HG03175 (cell line): ENCODE measurements at regions not wholly inside any gene's neighbourhood (a gene's known extent, or its start where the extent isn't known, plus 50 kb on each side); places are given as distances from the start of the nearest gene placed in this dataset.

Source experiments
- ATAC-seq: cut with Tn5 transposase; IDR thresholded peaks from one replicate; pipeline ENCODE4 v1.9.1; 2021; ENCODE audit warnings: mild to moderate bottlenecking, moderate library complexity; ENCODE audit not compliant: unreplicated experiment

DNA sequence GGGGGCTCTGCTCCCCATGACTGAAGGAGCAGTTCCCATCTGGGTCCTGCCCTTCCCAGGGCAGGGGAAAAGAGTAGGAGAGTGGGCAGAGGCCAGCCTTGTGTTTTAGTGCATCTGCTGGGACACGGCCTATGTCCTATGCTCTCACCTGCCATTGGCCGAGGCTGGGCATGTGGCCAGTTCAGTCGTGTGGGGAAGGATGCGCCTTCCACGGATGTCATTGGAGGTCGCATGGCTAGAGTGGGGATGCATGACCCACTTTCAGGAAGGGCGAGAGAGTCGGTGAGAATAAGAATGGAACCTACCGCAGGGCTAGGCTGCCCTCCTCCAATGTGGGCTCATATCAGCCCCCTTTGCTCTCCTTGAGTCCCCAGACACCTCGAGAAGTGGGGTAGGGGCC lies 70.9 kb upstream of the HAAO start:
- ATAC-seq = no peak

DNA sequence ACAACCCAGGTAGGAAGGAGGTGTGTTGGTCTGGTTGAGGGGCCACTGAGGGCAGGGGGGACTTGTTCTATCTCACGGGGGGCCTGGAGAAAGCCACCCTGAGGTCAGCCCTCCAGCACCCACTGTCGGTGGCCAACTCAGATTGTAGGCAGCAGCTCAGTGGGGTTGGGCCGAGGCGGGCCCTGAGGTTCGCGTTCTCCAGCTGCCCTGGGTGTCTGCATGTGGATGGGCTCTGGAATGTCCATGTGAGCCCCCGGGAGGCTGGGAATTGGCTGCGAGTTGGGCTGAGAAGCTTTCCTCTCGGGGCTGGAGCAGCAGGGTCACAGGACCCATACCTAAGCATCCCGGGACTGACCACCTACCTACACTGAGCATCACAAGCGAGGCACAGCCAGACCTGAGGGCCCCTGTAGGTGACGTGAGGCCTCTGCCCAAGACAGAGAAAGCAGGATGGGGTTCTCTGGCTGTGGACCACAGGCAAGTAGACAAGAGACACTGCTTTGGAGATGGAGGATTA lies 70.3 kb upstream of the HAAO start:
- ATAC-seq = no peak

DNA sequence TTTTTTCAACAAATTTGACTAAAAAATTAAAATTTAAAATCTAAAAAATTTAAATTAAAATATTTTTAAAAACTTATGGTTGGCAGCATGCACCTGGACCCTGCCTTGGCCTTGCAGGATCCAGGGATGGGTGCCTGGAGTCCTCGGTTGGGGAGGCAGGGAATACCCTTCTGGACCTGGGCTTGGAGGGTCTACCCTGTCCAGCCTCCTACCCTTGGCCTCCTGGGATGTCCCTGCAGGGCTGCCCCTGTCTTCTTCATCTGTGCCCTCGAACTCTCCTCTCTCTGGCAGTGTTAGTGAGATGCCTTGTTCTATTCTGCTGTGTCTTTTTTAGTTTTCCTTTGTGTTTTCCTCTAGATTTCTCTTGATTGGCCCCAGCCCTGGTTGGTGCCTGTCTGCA lies 68.9 kb upstream of the HAAO start:
- ATAC-seq = no peak

DNA sequence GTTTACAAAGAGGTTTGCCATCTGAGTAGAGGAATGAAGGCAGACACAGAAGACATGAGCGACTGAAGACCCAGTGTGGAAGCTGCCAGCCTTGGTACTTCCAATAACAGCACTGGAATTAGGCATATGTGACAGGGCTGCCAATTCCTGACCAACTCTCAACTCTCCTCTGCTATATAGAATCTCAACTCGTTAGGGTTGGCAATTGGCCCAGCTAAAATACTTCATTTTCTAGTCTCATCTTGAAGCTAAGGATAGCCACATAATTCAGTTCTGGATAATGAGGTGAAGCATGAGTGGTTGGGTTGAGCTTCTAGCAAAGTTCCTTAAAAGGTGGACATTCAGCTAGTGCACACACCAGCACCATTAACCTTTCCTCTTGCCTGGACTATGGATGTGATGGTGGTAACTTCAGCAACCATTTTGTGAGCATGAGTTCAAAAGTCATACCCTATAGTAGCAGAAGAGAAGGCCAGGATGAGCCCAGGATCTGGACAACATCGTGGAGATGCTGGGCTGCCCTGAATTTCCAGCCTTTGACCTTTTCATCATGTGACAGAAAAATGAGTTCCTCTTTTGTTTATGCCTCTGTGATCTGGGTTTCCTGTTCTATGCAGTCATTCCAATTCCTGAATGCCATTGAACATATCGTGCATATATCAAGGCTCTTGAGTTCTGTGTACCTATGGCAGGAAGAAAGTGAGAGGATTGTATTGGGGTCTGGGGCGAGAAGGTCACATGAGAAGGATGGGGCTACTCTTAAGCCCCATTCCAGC lies 68.1 kb upstream of the HAAO start:
- ATAC-seq = no peak

DNA sequence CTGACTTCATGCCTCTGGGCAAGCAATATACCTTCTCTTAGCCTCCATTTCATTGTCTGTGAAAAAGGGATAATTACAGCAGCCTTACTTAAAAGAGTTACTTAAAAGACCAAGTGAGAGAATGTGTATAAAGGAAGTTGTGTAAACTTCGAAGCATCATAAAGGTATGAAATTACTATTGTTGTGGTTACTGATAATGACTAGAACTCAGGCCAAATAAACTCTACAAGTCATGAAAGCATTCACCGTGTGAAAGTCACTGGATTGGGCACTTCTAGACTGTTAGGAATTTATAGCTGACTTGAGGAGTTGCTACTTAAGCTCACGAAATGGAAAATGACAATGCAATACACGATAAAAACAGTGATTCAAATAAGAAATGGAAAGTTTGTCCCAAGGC lies 67.4 kb upstream of the HAAO start:
- ATAC-seq = no peak

DNA sequence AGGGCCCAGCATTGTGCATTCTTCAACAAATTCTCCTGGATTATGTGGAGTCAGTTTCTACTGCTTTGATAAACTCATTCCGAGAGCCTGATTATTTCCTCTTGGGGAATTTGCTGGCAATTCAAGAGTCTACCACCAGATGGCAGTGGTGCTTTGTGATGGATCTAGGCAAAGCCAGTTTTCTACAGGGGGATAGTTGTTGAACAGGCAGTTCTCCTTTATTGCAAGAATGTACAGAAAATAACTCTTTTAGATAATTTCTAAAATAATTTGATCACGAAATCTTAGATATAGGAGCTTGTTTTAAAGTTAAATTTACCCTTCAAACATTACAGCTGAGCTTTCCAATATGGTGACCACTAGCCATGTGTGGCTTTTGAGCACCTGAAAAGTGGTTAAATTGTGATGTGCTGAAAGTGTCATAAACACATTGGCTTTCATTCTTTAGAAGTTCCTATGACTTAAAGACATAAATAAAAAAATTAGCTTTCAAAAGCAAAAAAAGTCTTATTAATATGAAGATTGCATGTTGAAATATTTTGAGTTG lies 66.7 kb upstream of the HAAO start:
- ATAC-seq = no peak

DNA sequence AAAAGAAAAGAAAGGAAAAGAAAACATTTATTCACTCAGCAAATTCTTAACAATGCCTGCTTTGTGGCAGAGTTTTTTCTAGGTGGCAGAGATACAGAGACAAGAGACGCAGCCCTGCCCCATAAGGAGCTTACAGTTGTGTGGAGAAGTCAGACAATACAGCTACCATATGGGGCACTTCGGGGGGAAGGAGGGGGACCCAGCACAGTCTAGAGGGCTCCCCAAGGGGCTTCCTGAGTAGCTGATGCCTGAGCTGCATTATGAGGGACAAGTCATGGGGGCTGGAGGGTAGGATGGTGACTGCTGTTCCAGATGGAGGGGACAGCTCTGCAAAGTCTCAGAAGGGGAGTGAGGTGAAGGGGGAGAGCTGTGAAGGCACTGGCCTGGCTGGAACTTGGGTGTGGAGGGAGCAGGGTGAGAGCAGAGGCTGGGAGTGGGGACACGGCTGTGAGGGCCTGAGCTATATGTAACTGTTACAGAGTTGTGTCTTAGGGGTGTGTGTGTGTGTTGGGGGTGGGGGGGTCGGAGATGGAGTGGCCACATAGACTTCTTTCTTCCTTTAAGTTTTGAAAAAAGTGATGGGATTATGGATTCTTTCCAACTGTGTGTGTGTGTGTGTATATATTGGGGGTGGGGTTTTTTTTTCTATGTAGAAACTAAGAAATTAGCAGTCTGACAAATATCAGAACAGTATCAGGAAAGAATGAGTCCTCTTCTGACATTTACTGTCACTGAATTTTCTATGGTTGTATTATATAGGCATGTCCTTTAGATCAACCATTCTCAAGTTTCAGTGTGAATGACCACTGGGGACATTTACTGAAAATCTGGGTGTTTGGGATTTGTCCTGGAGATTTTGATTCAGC lies 66.0 kb upstream of the HAAO start:
- ATAC-seq = no peak

DNA sequence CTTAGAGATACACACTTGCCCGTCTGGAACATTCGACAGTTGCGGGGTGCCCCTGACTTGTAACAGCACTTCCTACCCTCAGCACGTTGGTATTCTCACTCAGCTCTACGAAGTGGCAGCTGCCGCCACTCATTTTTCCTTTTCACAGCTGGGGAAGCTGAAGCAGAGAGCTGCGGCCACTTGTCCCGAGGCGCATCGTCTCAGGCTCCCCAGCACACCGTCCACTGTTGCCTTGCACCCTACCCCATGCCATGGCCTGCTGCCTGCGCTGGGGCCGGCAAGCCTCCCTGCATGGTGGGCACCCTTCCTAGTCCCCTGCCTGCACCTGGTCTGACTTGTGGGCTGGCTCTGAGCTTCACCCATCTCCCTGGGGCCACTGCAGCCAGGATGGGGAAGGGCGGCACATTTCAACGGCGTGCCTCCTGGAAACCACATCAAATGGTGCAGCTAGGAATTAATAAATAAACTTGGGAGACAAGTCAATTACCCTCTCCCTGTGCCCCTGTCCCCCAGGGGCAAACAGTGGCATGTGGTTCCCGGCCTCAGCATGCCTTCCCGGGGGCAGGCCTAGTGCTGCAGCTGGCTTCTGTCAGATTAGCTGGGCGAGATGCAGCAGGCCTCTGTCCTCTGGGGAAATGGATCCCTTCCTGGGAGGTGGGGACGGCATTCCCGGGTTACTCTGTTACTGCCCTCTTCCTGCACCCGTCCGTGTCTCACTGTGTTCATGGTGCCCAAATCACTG lies 64.7 kb upstream of the HAAO start:
- ATAC-seq = no peak

DNA sequence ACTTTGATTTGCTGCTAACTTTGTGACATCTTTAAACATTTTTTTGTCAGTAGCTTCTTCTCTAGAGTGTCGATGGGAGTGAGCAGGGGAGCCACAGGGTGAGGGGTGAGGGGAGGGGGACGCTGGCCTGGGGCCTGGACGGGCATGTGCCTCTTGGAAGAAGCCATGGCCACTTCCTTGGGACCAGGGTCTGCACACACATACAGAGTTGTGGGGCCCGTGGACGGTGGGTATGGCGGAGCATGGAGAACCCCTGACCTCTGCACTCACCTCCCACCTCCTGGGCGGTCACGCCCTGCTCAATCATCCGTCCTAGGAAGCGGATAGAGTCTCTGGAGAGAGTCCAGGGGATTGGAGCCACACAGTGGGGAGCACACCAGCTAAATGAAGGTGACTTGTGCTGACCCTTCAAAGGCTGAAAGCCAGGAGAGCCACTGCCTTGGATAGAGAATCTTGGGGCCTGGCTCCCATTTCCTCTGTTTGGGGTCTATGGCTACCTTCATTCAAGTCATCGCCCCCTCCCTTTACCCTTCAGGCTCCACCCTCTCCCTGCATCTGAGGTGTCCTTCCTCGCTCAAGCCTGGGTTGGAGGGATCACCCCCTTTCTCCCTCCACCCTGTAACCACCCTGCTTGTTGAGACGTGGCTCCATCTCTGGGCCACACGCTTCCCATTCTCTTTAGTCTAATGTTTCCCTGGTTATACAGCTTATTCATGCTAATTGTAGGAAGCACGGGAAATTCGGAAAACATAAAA lies 63.9 kb upstream of the HAAO start:
- ATAC-seq = no peak

DNA sequence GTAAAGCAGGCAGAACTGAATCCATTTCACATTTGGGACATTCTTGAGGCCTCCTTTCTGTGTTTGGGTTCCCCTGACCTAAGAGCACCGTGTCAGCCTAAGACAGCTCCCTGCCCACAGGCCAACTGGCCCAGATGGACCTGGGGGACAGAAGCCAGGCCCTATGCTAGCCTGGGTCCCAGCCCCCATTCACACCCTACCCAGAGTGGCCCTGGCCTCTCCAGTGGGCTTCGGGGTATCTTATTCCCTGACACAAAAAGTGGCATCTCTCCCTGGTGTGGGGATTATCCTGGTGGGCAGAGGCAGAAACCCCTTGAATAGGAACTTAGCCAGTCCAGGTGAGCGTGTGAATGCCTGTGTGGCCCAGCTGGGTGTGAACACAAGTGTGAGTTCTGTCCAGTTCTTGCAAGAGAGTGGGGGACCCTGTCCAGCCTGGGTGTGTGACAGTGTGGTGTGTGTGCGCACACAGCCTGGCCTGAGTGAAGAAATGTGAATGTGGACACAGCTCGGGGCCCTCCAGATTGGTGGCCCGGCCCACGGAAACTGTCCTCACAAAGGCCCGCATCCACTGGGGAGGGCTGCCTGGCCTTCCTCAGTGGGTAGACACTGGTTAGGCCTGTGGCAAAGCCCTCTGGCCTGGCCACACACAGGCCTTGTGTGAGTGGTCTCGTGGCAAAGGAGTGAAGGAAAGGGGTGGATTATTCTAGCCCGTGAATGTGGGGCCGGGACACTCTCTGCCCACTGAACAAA lies 63.0 kb upstream of the HAAO start:
- ATAC-seq = no peak

DNA sequence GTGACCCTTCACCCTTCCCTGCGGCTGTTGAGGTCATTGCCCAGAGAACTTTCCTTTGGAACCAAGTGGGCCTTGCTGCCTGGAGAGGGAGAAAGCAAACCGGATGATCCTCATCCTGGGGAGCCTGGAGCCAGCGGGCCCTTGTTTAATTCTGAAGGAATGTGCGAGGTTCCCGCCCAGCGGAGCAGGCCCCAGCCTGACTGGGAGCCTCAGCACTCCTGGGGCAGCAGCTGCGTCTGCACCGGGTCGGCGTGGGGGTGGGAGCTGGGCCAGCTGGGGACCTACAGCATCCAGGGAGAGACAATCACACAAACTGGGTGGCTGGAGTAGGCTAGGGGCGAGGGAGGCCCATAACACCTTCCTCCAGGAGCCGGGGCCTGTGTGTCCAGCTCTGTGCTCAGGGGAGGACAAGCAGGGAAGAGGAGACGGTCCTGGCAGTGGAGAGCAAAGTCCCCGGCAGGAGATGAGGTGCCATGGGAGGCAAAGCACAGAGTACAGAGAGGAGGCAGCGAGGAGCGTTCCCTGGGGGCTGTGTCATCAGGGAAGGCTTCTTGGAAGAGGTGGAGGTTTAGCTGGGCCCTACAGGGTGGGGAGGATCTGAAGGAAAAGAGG lies 61.9 kb upstream of the HAAO start:
- no peak for ATAC-seq

DNA sequence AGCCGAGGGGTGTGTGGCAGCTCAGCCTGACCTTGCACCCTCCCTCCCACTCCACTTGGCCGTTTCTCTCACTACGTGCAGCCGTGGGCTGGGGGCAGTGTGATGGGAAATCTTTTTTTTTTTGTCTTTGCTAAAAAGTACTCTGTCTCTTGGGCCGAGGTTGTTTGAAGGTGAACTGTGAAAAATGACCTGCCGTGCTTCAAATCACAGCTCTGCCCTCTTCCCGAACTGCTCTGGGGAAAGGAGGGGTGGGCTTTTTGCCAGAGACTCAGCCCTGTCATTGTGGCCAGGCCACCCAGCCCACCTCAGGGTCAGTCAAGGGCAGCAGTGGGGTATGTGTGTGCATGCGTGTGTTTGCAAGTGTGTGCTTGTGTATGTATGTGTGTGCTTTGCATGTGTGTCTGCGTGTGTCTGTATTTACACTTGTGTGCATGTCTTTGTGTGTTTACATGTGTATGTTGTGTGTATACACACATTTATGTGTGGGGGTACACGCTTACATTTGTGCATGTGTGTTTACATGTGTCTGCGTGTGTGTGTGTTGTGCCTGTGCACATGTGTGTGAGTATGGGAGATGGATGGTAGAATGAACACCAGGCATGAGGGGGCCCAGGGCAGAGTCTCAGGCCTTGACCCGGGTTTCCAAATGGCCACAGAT lies 61.3 kb upstream of the HAAO start:
- no peak for ATAC-seq

DNA sequence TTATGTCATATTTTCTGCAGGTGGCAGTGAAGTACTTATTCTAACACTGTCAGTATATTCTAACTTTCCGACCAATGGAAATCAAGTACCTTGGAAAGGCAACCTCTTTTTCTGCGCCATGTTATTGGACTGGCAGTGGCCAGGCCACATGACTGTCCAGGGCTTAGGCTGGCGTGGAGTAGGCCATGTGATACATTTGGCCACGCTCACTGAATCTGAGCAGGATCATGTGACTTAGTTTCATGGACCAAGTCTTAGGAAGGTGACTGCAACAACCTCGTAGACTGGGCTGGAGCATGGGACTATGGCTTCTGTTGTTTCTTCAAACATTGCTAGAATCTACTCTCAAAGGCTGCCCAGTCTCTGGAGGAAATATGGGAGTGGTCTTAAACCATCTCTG lies 60.4 kb upstream of the HAAO start:
- ATAC-seq = no peak

DNA sequence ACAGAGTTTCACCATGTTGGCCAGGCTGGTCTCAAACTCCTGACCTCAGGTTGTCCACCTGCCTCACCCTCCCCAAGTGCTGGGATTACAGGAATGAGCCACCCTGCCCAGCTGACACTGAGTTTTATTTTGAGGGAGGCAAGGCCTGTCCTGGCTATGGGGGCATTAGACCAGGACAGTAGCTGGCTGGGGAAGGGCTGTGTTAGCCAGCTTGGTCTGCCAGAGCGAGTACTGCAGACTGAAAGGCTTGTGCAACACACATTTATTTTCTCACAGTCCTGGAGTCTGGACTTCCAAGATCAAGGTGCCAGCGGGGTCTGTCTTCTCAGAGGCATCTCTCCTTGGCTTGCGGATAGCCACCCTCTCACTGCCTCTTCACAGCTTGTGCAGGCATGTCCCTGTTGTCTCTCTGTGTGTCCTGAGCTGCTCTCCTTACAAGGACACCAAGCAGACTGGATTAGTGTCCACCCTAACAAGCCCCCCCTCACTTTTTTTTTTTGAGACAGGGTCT lies 59.4 kb upstream of the HAAO start:
- ATAC-seq = no peak

DNA sequence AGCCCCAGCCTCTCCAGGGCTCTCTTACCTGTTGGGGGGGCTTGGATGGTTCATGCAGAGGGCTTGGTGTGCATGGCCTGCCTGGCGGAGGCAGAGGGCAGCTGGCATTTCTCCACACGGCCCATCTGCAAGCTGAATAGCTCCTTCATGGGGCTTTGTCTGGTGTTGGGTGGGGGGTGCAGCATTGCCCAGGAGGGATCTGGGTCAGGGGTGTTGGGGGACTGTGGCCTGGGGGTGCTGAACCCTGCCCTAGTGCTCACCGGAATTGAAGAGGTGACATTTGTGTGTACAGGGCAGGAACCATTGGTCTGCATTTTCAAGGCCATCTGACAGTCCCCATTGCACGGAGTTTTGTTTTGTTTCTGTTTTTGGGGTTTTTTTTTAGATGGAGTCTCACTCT lies 58.8 kb upstream of the HAAO start:
- ATAC-seq = no peak

DNA sequence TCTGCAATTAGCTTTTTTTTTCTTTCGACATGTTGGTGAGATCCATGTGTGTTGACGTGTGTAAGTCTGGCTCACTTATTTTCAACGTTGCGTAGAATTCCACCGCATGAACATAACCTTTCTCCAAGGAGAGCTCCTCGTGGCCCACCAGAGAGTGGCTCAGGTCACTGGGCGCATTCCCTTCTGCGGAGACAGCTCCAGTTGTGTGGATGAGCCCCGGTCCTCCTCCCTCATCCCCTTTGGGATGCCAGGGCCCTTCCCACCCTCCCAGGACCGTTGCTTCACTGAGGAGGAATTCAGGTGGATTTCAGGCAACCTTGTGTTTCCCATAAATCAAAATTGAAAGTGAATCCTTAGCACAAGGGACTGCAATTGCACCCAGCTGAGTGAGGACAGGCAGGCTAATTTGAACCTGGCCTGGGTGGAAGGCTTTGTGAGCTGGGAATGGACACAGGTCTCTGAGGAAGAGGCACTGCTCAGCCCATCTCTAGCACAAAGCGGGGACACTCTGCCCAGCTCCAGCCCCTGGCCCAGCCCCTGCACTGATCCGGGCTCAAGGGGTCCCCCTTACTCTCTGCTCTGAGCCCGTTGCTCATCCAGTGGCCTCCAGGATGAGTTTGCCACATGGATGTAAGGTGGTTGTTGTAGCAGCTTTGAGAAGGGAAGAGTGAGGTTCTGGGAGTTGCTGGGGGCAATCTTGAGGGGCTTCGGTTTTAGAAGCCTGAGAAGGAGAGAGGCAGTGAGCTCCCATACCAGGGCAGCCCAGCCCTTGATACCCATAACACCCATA lies 57.8 kb upstream of the HAAO start:
- ATAC-seq = no peak

DNA sequence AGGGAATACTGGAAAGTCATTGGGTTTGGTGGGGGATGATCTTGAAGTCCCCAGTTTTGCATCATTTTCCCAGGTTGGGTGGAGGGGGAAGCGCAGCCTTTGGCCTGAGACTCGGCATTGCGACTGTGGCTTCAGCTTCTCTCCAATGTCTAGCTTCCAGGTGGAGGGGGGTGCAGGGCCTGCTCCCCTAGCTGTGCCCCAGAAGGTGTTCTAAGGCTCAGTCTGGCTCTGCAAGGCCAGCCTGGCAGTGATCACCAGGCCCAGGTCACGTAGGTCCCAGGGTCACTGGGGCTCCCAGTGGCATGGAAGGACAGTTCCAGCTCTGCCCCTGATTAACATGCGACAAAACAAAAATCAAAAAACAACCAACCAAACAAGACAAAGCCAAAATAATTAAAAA lies 56.9 kb upstream of the HAAO start:
- no peak for ATAC-seq
